ENCODE measurements at regions not wholly inside any gene's neighbourhood (a gene's known extent, or its start where the extent isn't known, plus 50 kb on each side); places are given as distances from the start of the nearest gene placed in this dataset.
"Not testable (repeated sequence)": the region's sequence is repeated elsewhere in the genome, so short reads cannot be mapped to it uniquely, and the experiment has no call there.

GRCh38 chr10:44280226-44281014, 104.5 kb downstream of the CXCL12 start:
- Mint-ChIP-seq H3K4me3 (ENCODE audit: low read depth, unreplicated experiment) (no peak overlapping the region), H3K9me3 (ENCODE audit: low read depth, unreplicated experiment) (peaks cover 11% of the 10 kb centered on the region), H3K27ac (ENCODE audit: unreplicated experiment) (no peak overlapping the region), H3K36me3 (ENCODE audit: insufficient read depth, unreplicated experiment) (no peaks in the 10 kb centered on the region), H3K4me1 (ENCODE audit: low read depth, unreplicated experiment) (no peaks in the 10 kb centered on the region), H3K27me3 (ENCODE audit: unreplicated experiment) (no peaks in the 10 kb centered on the region)
- CTCF ChIA-PET, result no interaction called here
- TF ChIP-seq, protein P1, sequence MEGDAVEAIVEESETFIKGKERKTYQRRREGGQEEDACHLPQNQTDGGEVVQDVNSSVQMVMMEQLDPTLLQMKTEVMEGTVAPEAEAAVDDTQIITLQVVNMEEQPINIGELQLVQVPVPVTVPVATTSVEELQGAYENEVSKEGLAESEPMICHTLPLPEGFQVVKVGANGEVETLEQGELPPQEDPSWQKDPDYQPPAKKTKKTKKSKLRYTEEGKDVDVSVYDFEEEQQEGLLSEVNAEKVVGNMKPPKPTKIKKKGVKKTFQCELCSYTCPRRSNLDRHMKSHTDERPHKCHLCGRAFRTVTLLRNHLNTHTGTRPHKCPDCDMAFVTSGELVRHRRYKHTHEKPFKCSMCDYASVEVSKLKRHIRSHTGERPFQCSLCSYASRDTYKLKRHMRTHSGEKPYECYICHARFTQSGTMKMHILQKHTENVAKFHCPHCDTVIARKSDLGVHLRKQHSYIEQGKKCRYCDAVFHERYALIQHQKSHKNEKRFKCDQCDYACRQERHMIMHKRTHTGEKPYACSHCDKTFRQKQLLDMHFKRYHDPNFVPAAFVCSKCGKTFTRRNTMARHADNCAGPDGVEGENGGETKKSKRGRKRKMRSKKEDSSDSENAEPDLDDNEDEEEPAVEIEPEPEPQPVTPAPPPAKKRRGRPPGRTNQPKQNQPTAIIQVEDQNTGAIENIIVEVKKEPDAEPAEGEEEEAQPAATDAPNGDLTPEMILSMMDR (IDR thresholded peaks at IDR 0.05; ENCODE audit: unreplicated experiment), result no peak
- intact Hi-C loops (cut with micrococcal nuclease; ENCODE audit: unreplicated experiment), result no loop called here
- BruUV-seq (replicated peaks), result no TSS peak
- no peak for DNase-seq

GRCh38 chr10:44279426-44280126, 105.3 kb downstream of the CXCL12 start:
- Mint-ChIP-seq H3K36me3 (ENCODE audit: insufficient read depth, unreplicated experiment) (no peaks in the 10 kb centered on the region), H3K4me3 (ENCODE audit: low read depth, unreplicated experiment) (no peak overlapping the region), H3K4me1 (ENCODE audit: low read depth, unreplicated experiment) (no peaks in the 10 kb centered on the region), H3K9me3 (ENCODE audit: low read depth, unreplicated experiment) (peaks cover 11% of the 10 kb centered on the region), H3K27ac (ENCODE audit: unreplicated experiment) (no peak overlapping the region), H3K27me3 (ENCODE audit: unreplicated experiment) (no peaks in the 10 kb centered on the region)
- DNase-seq, result no peak
- intact Hi-C loops (cut with micrococcal nuclease; ENCODE audit: unreplicated experiment), result no loop called here
- CTCF ChIA-PET, result no interaction called here
- BruUV-seq (replicated peaks), result no TSS peak
- TF ChIP-seq, protein P1 (IDR thresholded peaks at IDR 0.05; ENCODE audit: unreplicated experiment), result no peak

DNA sequence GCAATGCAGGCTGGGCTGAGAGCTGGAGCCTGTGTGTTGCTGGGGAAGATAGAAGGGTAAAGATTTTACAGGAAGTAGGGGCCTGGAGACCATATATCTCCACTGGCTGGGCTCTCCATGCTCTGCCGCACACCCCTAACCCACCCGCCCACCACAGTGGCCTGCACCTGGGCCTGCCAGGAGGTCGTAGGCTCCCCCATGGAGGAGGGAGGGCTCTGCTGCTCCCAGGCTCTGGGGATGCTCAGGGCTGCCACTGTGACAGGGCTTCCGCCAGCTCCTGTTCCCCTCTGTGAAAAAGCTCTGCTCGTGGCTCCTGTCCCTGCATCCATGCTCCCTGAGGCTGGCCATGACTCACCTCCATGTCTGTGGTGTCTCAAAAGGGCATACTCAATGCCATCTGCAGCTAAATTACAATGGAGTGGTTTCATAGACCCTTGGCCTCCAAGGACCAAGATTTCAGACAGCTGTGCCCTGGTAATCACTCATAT, 106.0 kb downstream of the CXCL12 start:
- H3K27ac Mint-ChIP-seq (ENCODE audit: unreplicated experiment), result no peak overlapping the region
- H3K27me3 Mint-ChIP-seq (ENCODE audit: unreplicated experiment), result no peaks in the 10 kb centered on the region
- no peak for DNase-seq
- no TSS peak for BruUV-seq (replicated peaks)
- H3K4me3 Mint-ChIP-seq (ENCODE audit: low read depth, unreplicated experiment), result no peak overlapping the region
- intact Hi-C loops (cut with micrococcal nuclease; ENCODE audit: unreplicated experiment), result no loop called here
- TF ChIP-seq, protein P1 (IDR thresholded peaks at IDR 0.05; ENCODE audit: unreplicated experiment), result no peak
- CTCF ChIA-PET, result no interaction called here
- H3K9me3 Mint-ChIP-seq (ENCODE audit: low read depth, unreplicated experiment), result peaks cover 11% of the 10 kb centered on the region
- H3K36me3 Mint-ChIP-seq (ENCODE audit: insufficient read depth, unreplicated experiment), result no peaks in the 10 kb centered on the region
- H3K4me1 Mint-ChIP-seq (ENCODE audit: low read depth, unreplicated experiment), result no peaks in the 10 kb centered on the region

GRCh38 chr10:44268435-44268948, 116.4 kb downstream of the CXCL12 start:
- H3K27ac Mint-ChIP-seq (ENCODE audit: unreplicated experiment); CTCF ChIA-PET; H3K4me3 Mint-ChIP-seq (ENCODE audit: low read depth, unreplicated experiment); BruUV-seq (replicated peaks); H3K36me3 Mint-ChIP-seq (ENCODE audit: insufficient read depth, unreplicated experiment); intact Hi-C loops (cut with micrococcal nuclease; ENCODE audit: unreplicated experiment); H3K4me1 Mint-ChIP-seq (ENCODE audit: low read depth, unreplicated experiment); H3K9me3 Mint-ChIP-seq (ENCODE audit: low read depth, unreplicated experiment); H3K27me3 Mint-ChIP-seq (ENCODE audit: unreplicated experiment); DNase-seq: not testable (repeated sequence)

Measured in Calu3 (cell line).